ENCODE measurements at regions not wholly inside any gene's neighbourhood (a gene's known extent, or its start where the extent isn't known, plus 50 kb on each side); places are given as distances from the start of the nearest gene placed in this dataset.

DNA sequence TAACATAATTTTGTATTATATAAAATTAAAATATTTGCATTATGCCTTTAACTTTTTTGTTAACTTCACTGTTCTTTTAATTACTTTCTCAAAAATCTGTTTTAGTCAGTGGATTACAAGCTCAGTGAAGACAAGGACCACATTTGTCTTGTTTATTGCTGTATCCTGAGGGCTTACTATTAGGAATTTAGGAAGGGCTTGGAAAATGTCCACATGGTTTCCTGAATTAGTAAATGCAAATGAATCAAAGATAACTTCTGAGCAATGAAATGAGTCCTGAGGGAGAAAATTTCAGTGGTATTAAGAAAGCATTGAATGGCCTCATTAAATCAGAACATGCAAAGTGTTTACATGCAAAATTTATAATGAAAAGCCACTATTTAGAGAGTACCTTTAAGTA is 1293.2 kb upstream of the GOT2 start:
- TF ChIP-seq, protein P1, sequence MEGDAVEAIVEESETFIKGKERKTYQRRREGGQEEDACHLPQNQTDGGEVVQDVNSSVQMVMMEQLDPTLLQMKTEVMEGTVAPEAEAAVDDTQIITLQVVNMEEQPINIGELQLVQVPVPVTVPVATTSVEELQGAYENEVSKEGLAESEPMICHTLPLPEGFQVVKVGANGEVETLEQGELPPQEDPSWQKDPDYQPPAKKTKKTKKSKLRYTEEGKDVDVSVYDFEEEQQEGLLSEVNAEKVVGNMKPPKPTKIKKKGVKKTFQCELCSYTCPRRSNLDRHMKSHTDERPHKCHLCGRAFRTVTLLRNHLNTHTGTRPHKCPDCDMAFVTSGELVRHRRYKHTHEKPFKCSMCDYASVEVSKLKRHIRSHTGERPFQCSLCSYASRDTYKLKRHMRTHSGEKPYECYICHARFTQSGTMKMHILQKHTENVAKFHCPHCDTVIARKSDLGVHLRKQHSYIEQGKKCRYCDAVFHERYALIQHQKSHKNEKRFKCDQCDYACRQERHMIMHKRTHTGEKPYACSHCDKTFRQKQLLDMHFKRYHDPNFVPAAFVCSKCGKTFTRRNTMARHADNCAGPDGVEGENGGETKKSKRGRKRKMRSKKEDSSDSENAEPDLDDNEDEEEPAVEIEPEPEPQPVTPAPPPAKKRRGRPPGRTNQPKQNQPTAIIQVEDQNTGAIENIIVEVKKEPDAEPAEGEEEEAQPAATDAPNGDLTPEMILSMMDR (IDR thresholded peaks at IDR 0.05), result no peak
- Mint-ChIP-seq H3K4me1 (ENCODE audit: low read depth) (no peaks in the 10 kb centered on the region), H3K27ac (no peak overlapping the region), H3K9me3 (no peaks in the 10 kb centered on the region; the same call in 1 of the 2 replicates), H3K27me3 (ENCODE audit: insufficient read depth) (no peaks in the 10 kb centered on the region), H3K36me3 (ENCODE audit: low read depth) (no peaks in the 10 kb centered on the region), H3K4me3 (no peak overlapping the region)
- no peak for DNase-seq

- no peak for DNase-seq
- no peak overlapping the region for H3K27ac Mint-ChIP-seq
- H3K36me3 Mint-ChIP-seq (ENCODE audit: low read depth), result no peaks in the 10 kb centered on the region
- H3K4me3 Mint-ChIP-seq, result no peak overlapping the region
- no peaks in the 10 kb centered on the region for H3K4me1 Mint-ChIP-seq (ENCODE audit: low read depth)
- TF ChIP-seq, protein P1 (IDR thresholded peaks at IDR 0.05), result no peak
- H3K27me3 Mint-ChIP-seq (ENCODE audit: insufficient read depth), result no peaks in the 10 kb centered on the region; the same call in 1 of the 2 replicates
- H3K9me3 Mint-ChIP-seq, result no peaks in the 10 kb centered on the region; the same call in none of the 2 replicates
Measured at GRCh38 chr16:60013076-60013475, 1279.0 kb upstream of the GOT2 start.

DNA sequence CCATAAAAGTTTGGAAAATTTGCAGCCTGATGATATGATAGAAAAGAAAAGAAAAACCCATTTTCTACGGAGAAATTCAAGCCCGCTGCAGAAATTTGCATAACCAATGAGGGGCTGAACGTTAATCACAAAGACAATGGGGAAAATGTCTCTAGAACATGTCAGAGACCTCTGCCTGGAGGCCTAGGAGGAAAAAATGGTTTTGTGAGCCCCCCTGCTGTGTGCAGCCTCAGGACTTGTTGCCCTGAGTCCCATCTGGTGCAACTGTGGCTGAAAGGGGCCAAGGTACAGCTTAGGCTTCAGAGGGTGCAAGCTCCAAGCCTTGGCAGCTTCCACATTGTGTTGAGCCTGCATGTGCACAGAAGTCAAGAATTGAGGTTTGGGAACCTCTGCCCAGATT is 1267.4 kb upstream of the GOT2 start:
- no peak for DNase-seq
- TF ChIP-seq, protein P1 (IDR thresholded peaks at IDR 0.05), result no peak
- Mint-ChIP-seq H3K4me1 (ENCODE audit: low read depth) (no peaks in the 10 kb centered on the region), H3K36me3 (ENCODE audit: low read depth) (no peaks in the 10 kb centered on the region), H3K27ac (no peak overlapping the region), H3K27me3 (ENCODE audit: insufficient read depth) (no peaks in the 10 kb centered on the region), H3K4me3 (no peak overlapping the region), H3K9me3 (peaks cover 15% of the 10 kb centered on the region)

DNA sequence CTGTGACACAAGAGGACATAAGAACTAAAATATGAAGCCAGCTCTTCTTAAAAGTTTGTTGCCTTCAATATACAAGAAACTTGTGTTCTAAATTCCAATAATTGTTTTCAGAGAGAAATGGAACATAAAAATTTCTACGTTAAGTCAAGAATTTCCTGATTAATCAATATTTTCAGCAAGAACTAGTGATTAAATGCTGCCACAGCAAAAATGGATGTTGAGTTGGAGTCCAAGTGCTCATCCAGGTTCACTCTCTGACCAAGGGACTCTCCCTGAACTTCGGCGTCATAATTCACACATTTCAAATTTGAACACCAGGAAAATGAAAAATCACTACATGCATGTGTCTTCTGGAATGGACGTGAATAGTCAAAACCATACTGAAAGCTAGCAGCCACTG is 1263.6 kb upstream of the GOT2 start:
- H3K4me3 Mint-ChIP-seq, result no peak overlapping the region
- TF ChIP-seq, protein P1 (IDR thresholded peaks at IDR 0.05), result no peak
- no peak overlapping the region for H3K27ac Mint-ChIP-seq
- H3K27me3 Mint-ChIP-seq (ENCODE audit: insufficient read depth), result no peaks in the 10 kb centered on the region; the same call in 1 of the 2 replicates
- H3K36me3 Mint-ChIP-seq (ENCODE audit: low read depth), result no peaks in the 10 kb centered on the region
- H3K9me3 Mint-ChIP-seq, result peaks cover 15% of the 10 kb centered on the region
- DNase-seq, result no peak
- no peaks in the 10 kb centered on the region for H3K4me1 Mint-ChIP-seq (ENCODE audit: low read depth)

GRCh38 chr16:59993101-59993500 is 1259.0 kb upstream of the GOT2 start:
- TF ChIP-seq, protein P1 (IDR thresholded peaks at IDR 0.05), result no peak
- no peak overlapping the region for H3K27ac Mint-ChIP-seq
- H3K4me1 Mint-ChIP-seq (ENCODE audit: low read depth), result no peaks in the 10 kb centered on the region
- no peaks in the 10 kb centered on the region for H3K36me3 Mint-ChIP-seq (ENCODE audit: low read depth)
- no peak for DNase-seq
- H3K27me3 Mint-ChIP-seq (ENCODE audit: insufficient read depth), result no peaks in the 10 kb centered on the region; the same call in 1 of the 2 replicates
- H3K4me3 Mint-ChIP-seq, result no peak overlapping the region
- no peaks in the 10 kb centered on the region; the same call in 1 of the 2 replicates for H3K9me3 Mint-ChIP-seq

GRCh38 chr16:59991171-59991570 is 1257.1 kb upstream of the GOT2 start:
- Mint-ChIP-seq H3K9me3 (no peaks in the 10 kb centered on the region; the same call in 1 of the 2 replicates), H3K27ac (no peak overlapping the region), H3K4me1 (ENCODE audit: low read depth) (no peaks in the 10 kb centered on the region), H3K4me3 (no peak overlapping the region), H3K36me3 (ENCODE audit: low read depth) (no peaks in the 10 kb centered on the region), H3K27me3 (ENCODE audit: insufficient read depth) (no peaks in the 10 kb centered on the region; the same call in 1 of the 2 replicates)
- TF ChIP-seq, protein P1 (IDR thresholded peaks at IDR 0.05), result no peak
- no peak for DNase-seq
